Sigmoid colon (tissue), 6 donors: ENCODE measurements at regions not wholly inside any gene's neighbourhood (a gene's known extent, or its start where the extent isn't known, plus 50 kb on each side); places are given as distances from the start of the nearest gene placed in this dataset.

ENCODE experiments used
- DNase-seq: peaks from one replicate; pipeline ENCODE4 v3.0.0-alpha.2; 2019
- H3K27ac ChIP-seq, 4 donors: fragments of 200-600 bp; sonication (generic); one replicate each; pipeline ENCODE4 v1.5.1; 2016 to 2019; ENCODE audit warnings: mild to moderate bottlenecking in 1 of 4
- H3K27me3 ChIP-seq, 3 donors: fragments of 200-600 bp; sonication (generic); one replicate each; pipeline ENCODE4 v1.5.1; 2019; ENCODE audit warnings: mild to moderate bottlenecking in 1 of 3
- H3K36me3 ChIP-seq, 4 donors: fragments of 200-600 bp; sonication (generic); one replicate each; pipeline ENCODE4 v1.5.1; 2016 to 2019
- H3K4me1 ChIP-seq, 4 donors: fragments of 200-600 bp; sonication (generic); one replicate each; pipeline ENCODE4 v1.5.1; 2017 to 2019
- H3K4me3 ChIP-seq, 4 donors: fragments of 200-600 bp; sonication (generic); one replicate each; pipeline ENCODE4 v1.5.1; 2017 to 2019; ENCODE audit warnings: mild to moderate bottlenecking in 2 of 4, moderate library complexity in 1 of 4
- H3K9me3 ChIP-seq, 4 donors: fragments of 200-600 bp in 3 of 4; sonication (generic) in 3 of 4; one replicate each; pipeline versions ENCODE4 v1.5.1 to v1.6.1; 2013 to 2019
- EP300 ChIP-seq, 4 donors: sonication (generic); formaldehyde crosslinking; IDR thresholded peaks; one replicate each; pipeline ENCODE4 v1.6.1; 2017; ENCODE audit warnings: antibody characterized with exemption in 4 of 4
- POLR2A ChIP-seq, 2 donors: fragments of 450-650 bp; IDR thresholded peaks; one replicate each; pipeline ENCODE4 v1.6.1; 2016; ENCODE audit warnings: antibody characterized with exemption in 2 of 2, mild to moderate bottlenecking in 2 of 2, moderate library complexity in 2 of 2
- POLR2AphosphoS5 ChIP-seq, 4 donors: sonication (generic); formaldehyde crosslinking; IDR thresholded peaks; one replicate each; pipeline ENCODE4 v1.6.1; 2017; ENCODE audit warnings: antibody characterized with exemption in 4 of 4
- WGBS, 2 donors: extraction: QIAGEN DNeasy Blood & Tissue Kit; methylation state at CpG; one replicate each; pipeline ENCODE4 v1.1.7; 2013; 5-methylcytosine and 5-hydroxymethylcytosine counted together
- intact Hi-C: fragments of 100-400 bp; cut with DNase I; formaldehyde crosslinking; loops from one replicate; pipeline ENCODE4 v1.15.1; 2023
- TF ChIP-seq, protein P1 (sequence below), 4 experiments: fragments of 450-650 bp in 3 of 4; fragments of 200-600 bp in 1 of 4; IDR thresholded peaks; one replicate each; pipeline ENCODE4 v1.5.1; 2016 to 2019; ENCODE audit warnings: antibody characterized with exemption in 4 of 4, mild to moderate bottlenecking in 3 of 4, moderate library complexity in 2 of 4
- donor health status: healthy with polysubstance abuse.
- donor health status: healthy.

DNA sequence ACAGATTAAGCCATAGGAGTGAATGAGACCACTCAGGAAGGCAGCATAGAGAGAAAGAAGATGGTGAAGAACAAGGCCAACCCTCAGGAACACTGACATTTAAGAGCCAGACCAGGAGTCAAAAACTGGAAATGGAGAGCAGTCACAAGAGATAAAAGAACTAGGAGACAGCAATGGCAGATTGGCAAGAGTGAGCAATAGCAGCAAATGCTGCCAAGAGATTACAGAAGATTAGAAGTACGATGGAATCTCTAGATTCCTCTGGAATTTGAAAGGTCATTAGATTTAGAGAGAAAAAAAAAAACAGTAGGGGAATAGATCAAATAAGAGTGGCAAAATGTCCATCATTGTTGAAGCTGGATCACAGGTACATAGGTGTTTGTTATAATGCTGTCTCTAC is 73.4 kb upstream of the SLC44A1 start:
- 63 to 66% methylated on average over 1 of the region's 1 CpG for WGBS, 2 donors
- H3K4me3 ChIP-seq: no peak overlapping the region
- no peaks in the 10 kb centered on the region for H3K9me3 ChIP-seq
- TF ChIP-seq POLR2AphosphoS5 (IDR thresholded peaks at IDR 0.05): no peak
- no peak for TF ChIP-seq POLR2A (IDR thresholded peaks at IDR 0.05)
- no peak for TF ChIP-seq EP300 (IDR thresholded peaks at IDR 0.05)
- TF ChIP-seq, protein P1, sequence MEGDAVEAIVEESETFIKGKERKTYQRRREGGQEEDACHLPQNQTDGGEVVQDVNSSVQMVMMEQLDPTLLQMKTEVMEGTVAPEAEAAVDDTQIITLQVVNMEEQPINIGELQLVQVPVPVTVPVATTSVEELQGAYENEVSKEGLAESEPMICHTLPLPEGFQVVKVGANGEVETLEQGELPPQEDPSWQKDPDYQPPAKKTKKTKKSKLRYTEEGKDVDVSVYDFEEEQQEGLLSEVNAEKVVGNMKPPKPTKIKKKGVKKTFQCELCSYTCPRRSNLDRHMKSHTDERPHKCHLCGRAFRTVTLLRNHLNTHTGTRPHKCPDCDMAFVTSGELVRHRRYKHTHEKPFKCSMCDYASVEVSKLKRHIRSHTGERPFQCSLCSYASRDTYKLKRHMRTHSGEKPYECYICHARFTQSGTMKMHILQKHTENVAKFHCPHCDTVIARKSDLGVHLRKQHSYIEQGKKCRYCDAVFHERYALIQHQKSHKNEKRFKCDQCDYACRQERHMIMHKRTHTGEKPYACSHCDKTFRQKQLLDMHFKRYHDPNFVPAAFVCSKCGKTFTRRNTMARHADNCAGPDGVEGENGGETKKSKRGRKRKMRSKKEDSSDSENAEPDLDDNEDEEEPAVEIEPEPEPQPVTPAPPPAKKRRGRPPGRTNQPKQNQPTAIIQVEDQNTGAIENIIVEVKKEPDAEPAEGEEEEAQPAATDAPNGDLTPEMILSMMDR (IDR thresholded peaks at IDR 0.05): no peak
- H3K27ac ChIP-seq: no peak overlapping the region
- DNase-seq: no peak
- no peaks in the 10 kb centered on the region for H3K36me3 ChIP-seq
- no peaks in the 10 kb centered on the region for H3K27me3 ChIP-seq
- H3K4me1 ChIP-seq: no peaks in the 10 kb centered on the region
- intact Hi-C loops: no loop called here

DNA sequence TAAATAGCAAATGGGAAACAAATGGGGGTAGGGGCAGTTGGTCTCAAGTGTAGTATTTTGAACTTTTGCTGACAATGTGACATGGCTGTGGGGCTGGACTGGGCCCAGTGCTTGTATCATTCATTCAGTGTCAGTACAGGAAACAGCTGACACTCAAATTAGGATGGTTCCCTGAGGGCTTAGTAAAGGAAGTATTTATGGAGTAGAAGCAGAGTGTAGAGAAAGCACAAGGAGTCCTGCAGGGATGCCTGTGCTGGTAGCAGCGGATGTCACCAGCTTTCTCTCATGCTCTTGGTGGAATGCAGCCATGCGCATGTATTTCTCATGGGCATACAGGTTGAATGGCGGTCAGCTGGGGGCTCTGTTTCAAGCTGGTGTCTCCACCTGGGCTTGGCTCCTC is 72.9 kb upstream of the SLC44A1 start:
- intact Hi-C loops: no loop called here
- no peaks in the 10 kb centered on the region for H3K36me3 ChIP-seq
- DNase-seq: no peak
- no peak overlapping the region for H3K27ac ChIP-seq
- H3K27me3 ChIP-seq: no peaks in the 10 kb centered on the region
- no peak for TF ChIP-seq EP300 (IDR thresholded peaks at IDR 0.05)
- no peak for TF ChIP-seq POLR2AphosphoS5 (IDR thresholded peaks at IDR 0.05)
- no peaks in the 10 kb centered on the region for H3K9me3 ChIP-seq
- H3K4me1 ChIP-seq: no peaks in the 10 kb centered on the region
- 98 to 99% methylated on average over 3 of the region's 3 CpGs for WGBS, 2 donors
- no peak overlapping the region for H3K4me3 ChIP-seq

DNA sequence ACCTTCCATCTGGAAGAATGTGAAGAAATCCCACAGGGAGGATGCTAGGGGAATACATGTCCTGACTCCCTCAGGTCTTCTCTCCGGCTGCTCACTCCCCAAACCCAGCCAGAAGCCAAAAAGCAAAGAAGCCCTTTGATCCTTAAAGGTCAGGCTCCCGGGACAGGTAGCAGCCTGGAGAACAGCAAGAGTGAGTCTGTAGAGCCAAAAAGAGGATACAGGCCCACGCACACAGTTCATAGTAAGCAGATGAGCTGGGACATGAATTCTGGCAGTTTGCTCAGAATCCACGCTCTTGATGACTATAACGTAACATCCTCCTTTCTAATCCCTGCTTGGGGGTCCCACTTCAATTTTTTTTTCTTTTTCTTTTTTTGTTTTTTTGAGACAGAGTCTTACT is 72.0 kb upstream of the SLC44A1 start:
- H3K9me3 ChIP-seq: no peaks in the 10 kb centered on the region
- H3K36me3 ChIP-seq: no peaks in the 10 kb centered on the region
- 92% methylated on average over 5 of the region's 5 CpGs for WGBS, 2 donors
- no peak for TF ChIP-seq POLR2A (IDR thresholded peaks at IDR 0.05)
- TF ChIP-seq, protein P1 (IDR thresholded peaks at IDR 0.05): no peak
- no peak for TF ChIP-seq POLR2AphosphoS5 (IDR thresholded peaks at IDR 0.05)
- TF ChIP-seq EP300 (IDR thresholded peaks at IDR 0.05): no peak
- no peak overlapping the region for H3K4me3 ChIP-seq
- intact Hi-C loops: no loop called here
- DNase-seq: no peak
- H3K4me1 ChIP-seq: no peaks in the 10 kb centered on the region
- H3K27ac ChIP-seq: no peak overlapping the region
- H3K27me3 ChIP-seq: no peaks in the 10 kb centered on the region

DNA sequence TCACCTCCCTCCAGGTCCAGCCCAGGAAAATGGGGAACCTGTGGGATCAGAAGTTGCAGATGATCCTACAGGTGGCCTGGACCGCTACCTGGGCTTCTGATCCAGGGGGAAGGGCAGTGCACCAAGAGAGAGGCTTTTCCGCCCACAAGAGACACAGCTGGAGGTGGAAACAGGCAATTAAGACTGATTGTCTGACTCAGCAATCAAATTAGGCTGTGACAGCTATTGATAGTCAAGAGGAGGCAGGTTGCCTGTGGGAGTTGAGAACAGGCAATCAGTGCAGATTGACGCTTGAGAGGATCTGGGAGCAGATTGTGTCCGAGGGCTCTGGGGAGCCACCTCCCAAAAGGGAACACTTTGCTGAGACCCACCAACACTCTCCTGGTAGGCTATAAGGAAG is 71.1 kb upstream of the SLC44A1 start:
- Histone ChIP-seq H3K9me3 (no peaks in the 10 kb centered on the region), H3K36me3 (no peaks in the 10 kb centered on the region), H3K27ac (no peak overlapping the region), H3K4me3 (no peak overlapping the region), H3K27me3 (no peaks in the 10 kb centered on the region), H3K4me1 (no peaks in the 10 kb centered on the region)
- intact Hi-C loops: no loop called here
- no peak for DNase-seq
- WGBS, 2 donors: 94 to 95% methylated on average over 4 of the region's 4 CpGs
- TF ChIP-seq POLR2AphosphoS5 (IDR thresholded peaks at IDR 0.05) (no peak), POLR2A (IDR thresholded peaks at IDR 0.05) (no peak), EP300 (IDR thresholded peaks at IDR 0.05) (no peak)
- TF ChIP-seq, protein P1 (IDR thresholded peaks at IDR 0.05): no peak

DNA sequence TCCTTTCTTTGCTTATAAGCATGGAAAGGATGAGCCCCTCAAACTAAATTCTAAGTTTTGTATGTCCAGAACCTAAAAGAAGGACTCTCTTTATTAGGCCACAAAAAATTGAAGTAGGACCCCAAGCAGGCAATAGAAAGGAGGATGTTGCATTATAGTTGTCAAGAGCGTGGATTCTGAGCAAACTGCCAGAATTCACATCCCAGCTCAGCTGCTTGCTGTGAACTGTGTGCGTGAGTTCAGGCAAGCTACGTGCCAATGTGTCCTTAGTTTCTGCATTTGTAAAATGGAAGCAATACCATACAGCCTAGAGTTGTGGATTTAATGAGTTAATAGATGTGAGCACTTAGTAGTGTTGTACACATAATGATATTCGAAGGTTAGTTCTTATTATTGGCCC is 70.6 kb upstream of the SLC44A1 start:
- Histone ChIP-seq H3K4me1 (no peaks in the 10 kb centered on the region), H3K27me3 (no peaks in the 10 kb centered on the region), H3K4me3 (no peak overlapping the region), H3K9me3 (no peaks in the 10 kb centered on the region), H3K36me3 (no peaks in the 10 kb centered on the region), H3K27ac (no peak overlapping the region)
- 88 to 89% methylated on average over 4 of the region's 4 CpGs for WGBS, 2 donors
- TF ChIP-seq EP300 (IDR thresholded peaks at IDR 0.05) (no peak), POLR2A (IDR thresholded peaks at IDR 0.05) (no peak), POLR2AphosphoS5 (IDR thresholded peaks at IDR 0.05) (no peak)
- TF ChIP-seq, protein P1 (IDR thresholded peaks at IDR 0.05): no peak
- DNase-seq: no peak
- intact Hi-C loops: no loop called here
